ENCODE measurements at regions not wholly inside any gene's neighbourhood (a gene's known extent, or its start where the extent isn't known, plus 50 kb on each side); places are given as distances from the start of the nearest gene placed in this dataset.

- Histone ChIP-seq H3K4me1 (ENCODE audit: control insufficient read depth, insufficient read depth, low read length) (no peaks in the 10 kb centered on the region), H3K4me3 (ENCODE audit: low read depth, low read length) (no peak overlapping the region), H3K36me3 (ENCODE audit: control insufficient read depth in 2 of 2, insufficient read depth in 1 of 2, low read length in 2 of 2) (no peaks in the 10 kb centered on the region), H3K9me3 (ENCODE audit: control insufficient read depth, insufficient read depth, low read depth, low read length) (no peaks in the 10 kb centered on the region), H3K27ac (ENCODE audit: extremely low read depth, low read depth, low read length) (no peak overlapping the region)
- CTCF ChIA-PET = no interaction called here
- POLR2A ChIA-PET = no interaction called here
- TF ChIP-seq ZNF530 (tag by site-specific recombination; IDR thresholded peaks at IDR 0.05; ENCODE audit: low read depth) (no peak), ZNF660 (tag by site-specific recombination; IDR thresholded peaks at IDR 0.05) (no peak), ZNF830 (tag by site-specific recombination; IDR thresholded peaks at IDR 0.05; ENCODE audit: low read depth) (no peak), ZNF426 (tag by site-specific recombination; IDR thresholded peaks at IDR 0.05) (no peak), ZXDB (tag by site-specific recombination; IDR thresholded peaks at IDR 0.05) (no peak), ZNF146 (tag by site-specific recombination; IDR thresholded peaks at IDR 0.05) (no peak), HOXA7 (CRISPR knock-in tag; IDR thresholded peaks at IDR 0.05; ENCODE audit: borderline replicate concordance) (no peak)
These were observed 741.0 kb upstream of the RIOK2 start for GRCh38 chr5:97923997-97924396.

GRCh38 chr5:97929383-97929782, 746.3 kb upstream of the RIOK2 start:
- ChIA-PET CTCF (no interaction called here), POLR2A (no interaction called here)
- TF ChIP-seq HOXC10 (CRISPR knock-in tag; IDR thresholded peaks at IDR 0.05) = no peak
- TF ChIP-seq ZNF114 (tag by site-specific recombination; IDR thresholded peaks at IDR 0.05) = no peak
- TF ChIP-seq ZNF658 (tag by site-specific recombination; IDR thresholded peaks at IDR 0.05) = no peak
- TF ChIP-seq PRDM4 (tag by site-specific recombination; IDR thresholded peaks at IDR 0.05) = no peak
- no peak for TF ChIP-seq MEIS1 (CRISPR knock-in tag; IDR thresholded peaks at IDR 0.05; ENCODE audit: borderline replicate concordance)
- no peak for TF ChIP-seq FEZF1 (tag by site-specific recombination; IDR thresholded peaks at IDR 0.05)
- TF ChIP-seq ZNF138 (tag by site-specific recombination; IDR thresholded peaks at IDR 0.05; ENCODE audit: borderline replicate concordance) = no peak
- no peak for TF ChIP-seq ZNF10 (tag by site-specific recombination; IDR thresholded peaks at IDR 0.05)
- TF ChIP-seq ZBTB26 (tag by site-specific recombination; optimal IDR thresholded peaks at IDR 0.05) = no peak
- TF ChIP-seq ZNF280D (tag by site-specific recombination; IDR thresholded peaks at IDR 0.05) = no peak
- TF ChIP-seq ZNF423 (tag by site-specific recombination; IDR thresholded peaks at IDR 0.05) = no peak
- TF ChIP-seq ZNF121 (tag by site-specific recombination; IDR thresholded peaks at IDR 0.05) = no peak
- Histone ChIP-seq H3K4me3 (ENCODE audit: low read depth, low read length) (no peak overlapping the region), H3K27ac (ENCODE audit: extremely low read depth, low read depth, low read length) (no peak overlapping the region), H3K36me3 (ENCODE audit: control insufficient read depth in 2 of 2, insufficient read depth in 1 of 2, low read length in 2 of 2) (no peaks in the 10 kb centered on the region), H3K4me1 (ENCODE audit: control insufficient read depth, insufficient read depth, low read length) (no peaks in the 10 kb centered on the region), H3K9me3 (ENCODE audit: control insufficient read depth, insufficient read depth, low read depth, low read length) (no peaks in the 10 kb centered on the region)
